ENCODE measurements at regions not wholly inside any gene's neighbourhood (a gene's known extent, or its start where the extent isn't known, plus 50 kb on each side); places are given as distances from the start of the nearest gene placed in this dataset.

DNA sequence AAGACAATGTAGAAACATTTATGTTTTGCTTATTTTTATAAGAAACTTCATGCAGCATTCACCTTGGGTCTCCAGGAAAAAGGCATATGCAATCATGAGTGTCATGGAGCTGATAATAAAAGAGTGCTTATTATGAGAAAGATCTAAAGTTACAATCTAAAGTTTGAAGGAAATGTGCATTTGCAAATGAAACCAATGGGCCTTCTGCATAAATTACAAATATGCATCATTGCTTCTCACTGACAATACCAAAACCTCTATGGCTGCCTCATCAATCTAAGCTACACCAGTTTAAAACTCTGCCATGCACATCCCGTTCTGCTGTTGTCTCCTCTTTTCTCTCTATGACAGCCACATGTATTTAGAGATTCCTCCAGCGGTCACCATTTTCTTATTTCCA lies 103.2 kb upstream of the ABI3BP start:
- TF ChIP-seq, protein P1, sequence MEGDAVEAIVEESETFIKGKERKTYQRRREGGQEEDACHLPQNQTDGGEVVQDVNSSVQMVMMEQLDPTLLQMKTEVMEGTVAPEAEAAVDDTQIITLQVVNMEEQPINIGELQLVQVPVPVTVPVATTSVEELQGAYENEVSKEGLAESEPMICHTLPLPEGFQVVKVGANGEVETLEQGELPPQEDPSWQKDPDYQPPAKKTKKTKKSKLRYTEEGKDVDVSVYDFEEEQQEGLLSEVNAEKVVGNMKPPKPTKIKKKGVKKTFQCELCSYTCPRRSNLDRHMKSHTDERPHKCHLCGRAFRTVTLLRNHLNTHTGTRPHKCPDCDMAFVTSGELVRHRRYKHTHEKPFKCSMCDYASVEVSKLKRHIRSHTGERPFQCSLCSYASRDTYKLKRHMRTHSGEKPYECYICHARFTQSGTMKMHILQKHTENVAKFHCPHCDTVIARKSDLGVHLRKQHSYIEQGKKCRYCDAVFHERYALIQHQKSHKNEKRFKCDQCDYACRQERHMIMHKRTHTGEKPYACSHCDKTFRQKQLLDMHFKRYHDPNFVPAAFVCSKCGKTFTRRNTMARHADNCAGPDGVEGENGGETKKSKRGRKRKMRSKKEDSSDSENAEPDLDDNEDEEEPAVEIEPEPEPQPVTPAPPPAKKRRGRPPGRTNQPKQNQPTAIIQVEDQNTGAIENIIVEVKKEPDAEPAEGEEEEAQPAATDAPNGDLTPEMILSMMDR (IDR thresholded peaks at IDR 0.05; ENCODE audit: low read length): no peak
- TF ChIP-seq EZH2 (optimal IDR thresholded peaks at IDR 0.05; ENCODE audit: low read depth, low read length) (no peak), EZH2phosphoT487 (IDR thresholded peaks at IDR 0.05; ENCODE audit: low read length) (no peak)

All from MM.1S (cell line).